AG09309 (cell line): ENCODE measurements at regions not wholly inside any gene's neighbourhood (a gene's known extent, or its start where the extent isn't known, plus 50 kb on each side); places are given as distances from the start of the nearest gene placed in this dataset.

Source experiments
- DNase-seq: peaks from one replicate; pipeline ENCODE4 v3.0.0-alpha.2; 2010; ENCODE audit warnings: low read depth
- H3K4me3 ChIP-seq: 2 replicates; pipeline ENCODE4 v1.5.1; 2011; ENCODE audit warnings: mild to moderate bottlenecking, low read depth, low read length, moderate library complexity; ENCODE audit not compliant: control insufficient read depth
- TF ChIP-seq, protein P1 (sequence below): IDR thresholded peaks from 2 replicates; pipeline ENCODE4 v1.5.1; 2011; ENCODE audit warnings: mild to moderate bottlenecking, low read depth, low read length, inconsistent platforms; ENCODE audit not compliant: insufficient read depth, control insufficient read depth; ENCODE audit errors: missing control alignments

DNA sequence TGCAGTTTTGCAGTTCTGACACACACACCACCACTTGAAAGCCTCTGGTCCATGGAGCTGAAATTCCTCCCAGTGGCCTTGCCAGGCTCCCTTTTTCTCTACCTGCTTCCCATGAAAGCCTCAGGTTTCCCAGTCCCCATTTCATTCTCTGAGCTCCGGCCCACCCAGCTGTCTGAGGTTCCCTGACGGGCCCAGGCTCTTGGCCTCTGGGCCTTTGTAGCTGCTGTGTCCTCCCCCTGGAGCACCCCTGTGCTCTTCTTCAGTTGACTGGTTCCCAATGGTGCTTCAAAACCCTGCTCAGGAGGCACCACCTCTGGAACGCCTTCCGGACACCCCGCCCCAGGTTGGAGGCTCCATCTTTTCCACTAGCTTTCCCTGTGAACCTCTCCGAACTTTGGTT is 155.9 kb upstream of the SHB start:
- H3K4me3 ChIP-seq: no peak overlapping the region
- TF ChIP-seq, protein P1, sequence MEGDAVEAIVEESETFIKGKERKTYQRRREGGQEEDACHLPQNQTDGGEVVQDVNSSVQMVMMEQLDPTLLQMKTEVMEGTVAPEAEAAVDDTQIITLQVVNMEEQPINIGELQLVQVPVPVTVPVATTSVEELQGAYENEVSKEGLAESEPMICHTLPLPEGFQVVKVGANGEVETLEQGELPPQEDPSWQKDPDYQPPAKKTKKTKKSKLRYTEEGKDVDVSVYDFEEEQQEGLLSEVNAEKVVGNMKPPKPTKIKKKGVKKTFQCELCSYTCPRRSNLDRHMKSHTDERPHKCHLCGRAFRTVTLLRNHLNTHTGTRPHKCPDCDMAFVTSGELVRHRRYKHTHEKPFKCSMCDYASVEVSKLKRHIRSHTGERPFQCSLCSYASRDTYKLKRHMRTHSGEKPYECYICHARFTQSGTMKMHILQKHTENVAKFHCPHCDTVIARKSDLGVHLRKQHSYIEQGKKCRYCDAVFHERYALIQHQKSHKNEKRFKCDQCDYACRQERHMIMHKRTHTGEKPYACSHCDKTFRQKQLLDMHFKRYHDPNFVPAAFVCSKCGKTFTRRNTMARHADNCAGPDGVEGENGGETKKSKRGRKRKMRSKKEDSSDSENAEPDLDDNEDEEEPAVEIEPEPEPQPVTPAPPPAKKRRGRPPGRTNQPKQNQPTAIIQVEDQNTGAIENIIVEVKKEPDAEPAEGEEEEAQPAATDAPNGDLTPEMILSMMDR: no peak
- no peak for DNase-seq

DNA sequence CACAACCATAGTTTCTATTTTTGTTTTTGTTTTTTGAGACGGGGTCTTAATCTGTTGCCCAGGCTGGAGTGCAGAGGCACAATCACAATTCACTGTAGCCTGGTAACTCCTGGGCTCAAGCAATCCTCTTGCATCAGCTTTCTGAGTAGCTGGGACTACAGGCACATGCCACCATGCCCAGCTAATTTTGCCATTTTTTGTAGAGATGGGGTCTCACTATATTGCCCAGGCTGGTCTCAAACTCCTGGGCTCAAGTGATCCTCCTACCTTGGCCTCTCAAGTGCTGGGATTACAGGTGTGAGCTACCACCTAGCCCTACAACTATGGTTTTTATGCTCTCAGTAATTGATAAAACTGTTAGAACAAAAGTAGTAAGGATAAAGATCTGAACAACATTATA is 147.5 kb upstream of the SHB start:
- TF ChIP-seq, protein P1: no peak
- no peak overlapping the region for H3K4me3 ChIP-seq
- DNase-seq: no peak

DNA sequence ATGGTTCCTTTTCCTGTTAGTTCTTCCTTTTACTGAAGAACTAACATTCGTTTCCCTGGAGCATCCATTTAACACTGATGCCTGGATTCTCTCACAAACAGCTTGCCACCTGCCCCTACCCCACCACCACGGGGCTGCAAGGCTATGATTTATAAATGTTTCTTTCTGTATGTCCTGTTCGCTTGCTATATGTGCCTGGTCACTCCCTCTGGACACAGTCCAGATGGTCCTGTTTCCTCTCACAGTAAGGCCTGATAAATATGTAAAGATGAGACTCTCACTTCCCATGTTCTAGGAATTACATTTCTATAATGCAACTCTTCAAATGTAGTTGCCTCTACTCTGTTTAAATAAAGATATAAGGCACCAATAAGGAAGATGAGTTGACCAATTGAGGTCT is 146.4 kb upstream of the SHB start:
- DNase-seq: no peak
- TF ChIP-seq, protein P1: no peak
- H3K4me3 ChIP-seq: no peak overlapping the region

DNA sequence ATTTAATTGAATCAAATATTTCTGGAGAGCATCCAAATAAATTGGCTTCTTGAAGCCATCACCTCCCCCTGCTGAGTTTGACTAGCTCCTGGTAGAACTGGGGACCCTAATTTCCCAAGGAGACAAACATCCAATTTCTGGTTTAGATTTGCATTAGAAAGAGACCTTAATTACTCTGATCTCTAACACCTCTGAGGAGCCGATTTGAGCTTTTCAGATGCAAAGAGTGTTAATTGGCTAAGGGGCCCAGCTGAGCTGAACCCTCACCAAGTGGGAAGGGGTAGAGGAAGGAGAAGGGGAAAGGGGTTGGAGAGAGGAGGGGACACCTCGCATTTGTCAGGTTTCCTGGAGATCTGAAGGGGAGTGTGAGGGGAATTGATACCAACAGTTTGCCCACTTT is 145.4 kb upstream of the SHB start:
- TF ChIP-seq, protein P1: no peak
- no peak for DNase-seq
- H3K4me3 ChIP-seq: no peak overlapping the region

DNA sequence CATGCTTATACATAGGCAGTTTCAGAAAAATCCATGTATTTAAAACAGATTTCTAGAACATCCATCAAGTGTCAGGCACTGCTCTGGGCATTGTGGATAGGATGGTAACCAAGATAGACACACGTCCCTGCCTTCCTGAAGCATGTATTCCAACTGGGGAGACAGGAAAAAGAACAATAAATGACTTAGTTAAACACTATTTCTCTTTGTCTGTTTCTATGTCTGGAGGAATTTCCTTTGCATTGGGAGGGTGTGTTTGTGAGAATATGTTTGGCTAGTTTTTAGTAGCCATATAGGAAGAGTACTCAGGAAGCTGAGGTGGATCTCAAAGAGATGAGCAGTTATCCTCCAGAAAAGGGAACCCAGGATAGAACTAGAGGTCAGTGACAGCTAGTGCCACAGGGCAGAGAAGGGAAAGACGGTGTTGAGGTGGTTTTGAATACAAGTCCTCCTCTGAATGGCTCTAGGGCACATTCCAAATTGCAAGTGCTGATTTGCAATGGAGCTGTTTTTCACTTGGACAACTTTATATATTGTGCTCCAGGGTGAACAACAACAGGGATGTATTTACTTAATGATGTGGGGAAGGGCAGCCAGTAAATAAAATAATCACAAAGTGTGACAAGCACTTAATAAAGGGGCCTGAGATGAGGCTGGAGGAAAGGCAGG is 144.7 kb upstream of the SHB start:
- TF ChIP-seq, protein P1: no peak
- DNase-seq: no peak
- no peak overlapping the region for H3K4me3 ChIP-seq

DNA sequence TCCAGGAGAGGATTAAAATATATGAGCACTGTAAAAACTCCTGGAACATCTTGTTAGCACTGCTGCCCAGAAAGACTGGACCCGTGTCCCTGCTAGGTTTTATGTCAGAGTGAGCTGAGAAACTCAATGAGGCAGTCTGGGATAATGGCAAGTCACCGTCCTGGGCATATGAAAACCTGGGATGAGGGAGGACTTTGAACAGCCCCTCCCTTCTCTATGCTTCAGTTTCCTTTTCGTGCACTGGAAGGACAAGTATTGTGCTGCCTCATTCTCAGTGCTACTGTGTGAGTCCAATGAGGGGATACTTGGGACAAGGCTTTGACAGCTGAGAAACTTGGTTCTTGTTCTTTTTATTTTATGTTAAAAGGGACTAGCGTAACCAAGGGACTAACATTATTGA is 143.0 kb upstream of the SHB start:
- no peak for DNase-seq
- TF ChIP-seq, protein P1: no peak
- H3K4me3 ChIP-seq: no peak overlapping the region

DNA sequence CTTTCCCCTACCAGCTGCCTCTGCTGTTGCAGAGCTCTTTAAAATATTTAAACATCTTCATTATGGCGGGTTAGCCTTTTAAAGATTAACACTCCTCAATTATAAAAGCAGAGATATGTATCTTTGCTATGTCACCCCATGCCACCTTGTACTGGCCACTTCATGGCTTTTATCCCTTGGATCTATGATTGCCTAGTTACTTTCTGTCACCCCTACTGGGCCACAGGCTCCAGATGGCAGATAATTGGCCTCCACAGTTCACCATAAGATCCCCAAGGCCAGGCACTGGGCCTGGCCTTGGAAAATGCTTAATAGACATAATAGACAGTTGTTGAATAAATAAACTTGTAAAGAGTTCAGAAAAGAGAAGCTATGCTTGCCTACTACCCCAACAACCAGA is 142.0 kb upstream of the SHB start:
- TF ChIP-seq, protein P1: no peak
- no peak for DNase-seq
- no peak overlapping the region for H3K4me3 ChIP-seq
